ENCODE measurements at regions not wholly inside any gene's neighbourhood (a gene's known extent, or its start where the extent isn't known, plus 50 kb on each side); places are given as distances from the start of the nearest gene placed in this dataset.

DNA sequence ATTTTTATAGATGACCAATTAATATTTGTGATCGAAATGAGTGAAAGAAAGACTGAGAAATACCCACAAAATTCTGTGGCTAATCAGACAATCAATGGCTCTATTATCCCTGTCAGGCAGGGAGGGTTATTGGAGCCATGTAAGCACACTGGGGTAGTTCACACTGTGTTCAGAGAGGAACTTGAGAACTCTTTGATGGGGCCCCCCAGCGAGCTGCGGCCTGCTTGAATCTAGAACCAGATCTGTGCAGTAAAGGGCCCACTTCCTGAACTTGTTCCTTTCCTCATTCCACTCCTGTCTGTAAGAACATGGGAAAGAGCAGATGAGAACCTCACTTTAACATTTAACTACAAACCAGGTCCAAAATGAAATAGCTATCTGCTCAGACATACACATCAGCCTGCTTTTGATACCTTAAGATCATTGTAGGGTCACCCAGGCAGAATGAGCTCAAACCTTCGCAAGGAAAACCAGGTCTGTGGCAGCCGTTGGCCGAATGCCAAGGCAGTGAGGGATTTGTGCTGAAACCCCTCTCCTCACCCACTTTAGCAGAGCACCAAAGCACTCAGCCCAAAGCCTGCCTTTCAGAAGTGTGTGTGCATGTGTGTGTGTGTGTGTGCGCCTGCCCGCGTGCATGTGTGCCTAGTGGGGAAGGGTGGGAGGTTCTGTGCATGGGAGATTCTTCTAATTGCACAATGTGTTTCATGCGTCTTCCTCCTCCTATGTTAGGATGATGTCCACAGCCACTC lies 365.6 kb upstream of the MGMT start:
- DNase-seq: no peak

GRCh38 chr10:129102906-129103693 lies 363.9 kb upstream of the MGMT start:
- no peak for DNase-seq

- no peak for DNase-seq
These were observed 362.6 kb upstream of the MGMT start for GRCh38 chr10:129104266-129105045.

- no peak for DNase-seq
These were observed 361.8 kb upstream of the MGMT start for GRCh38 chr10:129105266-129105665.

- no peak for DNase-seq
These were observed 360.7 kb upstream of the MGMT start for GRCh38 chr10:129106314-129106713.

DNA sequence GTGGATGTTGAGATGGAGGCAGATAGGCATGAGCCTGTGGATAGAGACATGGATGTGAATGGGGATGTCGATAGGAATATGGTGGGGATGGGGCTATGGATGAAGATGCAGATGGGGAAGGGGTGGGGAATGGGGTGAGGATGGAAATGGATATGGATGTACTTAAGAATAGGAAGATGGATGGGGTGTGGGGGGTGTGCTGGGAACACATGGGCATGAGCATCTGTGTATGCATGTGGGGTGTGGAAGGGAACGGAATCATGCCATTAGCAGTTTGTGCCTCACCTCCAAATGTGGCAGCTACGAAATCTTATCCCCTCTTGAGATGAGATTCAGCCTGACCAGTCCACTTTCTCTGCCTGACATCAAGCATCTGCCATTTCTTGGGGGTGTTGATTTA lies 359.5 kb upstream of the MGMT start:
- DNase-seq: no peak

DNA sequence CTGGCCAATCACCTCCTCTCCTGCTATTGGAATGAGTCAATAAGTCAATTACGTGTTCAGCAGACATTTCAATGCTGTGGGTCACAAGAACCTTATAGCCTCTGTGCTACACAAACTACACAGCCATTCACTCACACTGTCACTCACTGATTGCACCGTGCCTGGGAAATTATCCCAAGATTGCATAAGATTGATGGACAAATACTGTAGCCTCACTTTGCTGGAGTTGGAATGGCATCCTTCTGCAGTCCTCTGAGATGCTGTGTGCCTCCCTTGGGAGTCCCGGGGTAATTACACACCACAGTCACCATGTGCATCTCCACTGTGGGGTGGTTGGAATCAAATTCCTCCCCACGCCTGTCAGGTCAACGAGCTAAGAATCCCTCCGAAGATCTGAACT lies 358.7 kb upstream of the MGMT start:
- no peak for DNase-seq

GRCh38 chr10:129108994-129109393 lies 358.0 kb upstream of the MGMT start:
- DNase-seq: no peak

GRCh38 chr10:129110780-129111179 lies 356.3 kb upstream of the MGMT start:
- DNase-seq: no peak

GRCh38 chr10:129111922-129112321 lies 355.1 kb upstream of the MGMT start:
- DNase-seq: no peak

DNA sequence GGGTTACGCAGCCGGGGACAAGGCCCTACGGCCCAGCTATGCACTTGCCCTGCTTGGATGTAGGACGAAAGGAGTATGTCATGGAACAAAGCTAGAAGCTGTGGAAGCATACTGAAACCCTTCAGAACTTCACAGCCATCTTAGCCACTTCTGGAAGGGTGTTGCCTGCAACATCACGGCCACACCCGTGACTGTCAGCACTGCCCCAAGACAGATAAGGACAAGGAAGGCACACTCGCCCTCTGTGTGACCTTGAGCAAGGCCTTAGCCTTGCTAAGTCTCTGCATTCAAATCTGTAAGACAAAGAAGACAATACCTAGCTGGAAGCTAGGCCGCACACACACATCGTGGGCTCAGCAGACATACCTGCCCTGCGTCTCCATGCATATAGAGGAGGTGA lies 352.5 kb upstream of the MGMT start:
- DNase-seq: no peak

GRCh38 chr10:129116371-129116770 lies 350.7 kb upstream of the MGMT start:
- no peak for DNase-seq

- no peak for DNase-seq
These were observed 346.6 kb upstream of the MGMT start for GRCh38 chr10:129120441-129120840.

GRCh38 chr10:129122846-129123245 lies 344.2 kb upstream of the MGMT start:
- no peak for DNase-seq

GRCh38 chr10:129123428-129123827 lies 343.6 kb upstream of the MGMT start:
- no peak for DNase-seq

- DNase-seq: no peak
These were observed 340.1 kb upstream of the MGMT start for GRCh38 chr10:129126982-129127381.

GRCh38 chr10:129131457-129132132 lies 335.4 kb upstream of the MGMT start:
- no peak for DNase-seq

- no peak for DNase-seq
These were observed 333.2 kb upstream of the MGMT start for GRCh38 chr10:129133856-129134255.

DNA sequence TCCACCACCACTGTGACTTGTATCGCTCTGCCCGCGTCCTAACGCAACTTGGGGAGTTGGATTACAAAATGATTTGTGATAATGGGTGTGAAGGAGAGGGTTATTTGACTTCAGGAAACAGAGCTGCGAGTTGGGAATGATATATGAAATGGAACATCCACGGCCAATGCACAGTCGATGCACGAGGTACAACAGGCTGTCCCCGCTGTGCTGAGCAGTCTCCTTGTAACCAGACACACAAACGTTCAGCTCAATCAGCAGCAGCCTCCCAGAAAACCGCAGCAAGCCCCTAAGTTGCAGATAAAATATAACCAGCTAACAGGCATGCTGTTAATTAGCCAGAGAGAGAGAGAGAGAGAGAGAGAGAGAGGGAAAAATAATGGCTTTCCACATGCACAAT lies 332.7 kb upstream of the MGMT start:
- DNase-seq: no peak

DNA sequence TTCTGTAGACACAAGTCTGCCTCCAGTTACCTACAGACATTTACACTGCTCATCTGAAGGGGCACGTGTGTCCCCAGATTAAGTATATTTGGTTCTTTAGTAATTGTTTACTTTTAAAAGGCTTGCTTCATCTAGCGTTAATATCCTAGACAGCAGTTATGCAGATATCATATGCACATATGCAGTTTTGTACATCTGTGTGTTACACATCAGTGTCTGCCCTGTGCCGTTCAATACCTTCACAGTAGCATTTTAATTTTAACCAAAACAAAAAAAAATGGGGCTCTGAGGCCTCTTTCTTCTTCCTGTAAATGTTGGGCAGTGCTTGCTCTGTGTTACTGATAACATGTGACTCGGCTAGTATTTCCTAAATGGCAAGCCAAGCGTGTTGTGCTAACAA lies 331.4 kb upstream of the MGMT start:
- DNase-seq: no peak

- no peak for DNase-seq
These were observed 331.0 kb upstream of the MGMT start for GRCh38 chr10:129136074-129136473.

DNA sequence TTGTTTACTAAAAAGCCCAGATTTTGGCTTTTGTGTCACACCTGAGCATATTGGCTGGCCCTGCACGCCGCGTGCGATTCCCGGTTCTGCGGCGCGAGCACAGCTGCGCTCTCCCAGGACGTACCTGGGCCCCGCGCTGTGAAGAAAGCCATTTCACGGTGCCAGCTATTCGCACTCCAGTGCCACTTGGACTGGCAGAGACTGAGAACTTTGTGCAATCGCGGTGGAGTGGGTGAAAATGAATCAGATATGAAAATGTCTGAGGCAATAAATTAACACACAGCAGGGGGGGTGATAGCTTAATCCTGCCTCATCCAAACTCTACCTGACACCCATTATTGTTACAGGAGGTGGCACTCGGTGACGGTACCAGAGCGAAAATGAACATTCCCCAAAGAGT lies 330.1 kb upstream of the MGMT start:
- DNase-seq: no peak

Measured in activated CD4-positive, alpha-beta T cell treated with anti-CD3 and anti-CD28 coated beads for 4 hours (primary cell).